22Rv1 (cell line): ENCODE measurements at regions not wholly inside any gene's neighbourhood (a gene's known extent, or its start where the extent isn't known, plus 50 kb on each side); places are given as distances from the start of the nearest gene placed in this dataset.

Experiments
- ZFX ChIP-seq: fragments of 450-650 bp; IDR thresholded peaks from 2 replicates; pipeline ENCODE4 v1.6.1; 2017; ENCODE audit warnings: antibody characterized with exemption, borderline replicate concordance
- TF ChIP-seq, protein P1 (sequence below): fragments of 450-650 bp; IDR thresholded peaks from 2 replicates; pipeline ENCODE4 v1.5.1; 2017; ENCODE audit warnings: mild to moderate bottlenecking

GRCh38 chr17:79434215-79434614 lies 176.6 kb downstream of the RBFOX3 start:
- no peak for TF ChIP-seq ZFX
- TF ChIP-seq, protein P1, sequence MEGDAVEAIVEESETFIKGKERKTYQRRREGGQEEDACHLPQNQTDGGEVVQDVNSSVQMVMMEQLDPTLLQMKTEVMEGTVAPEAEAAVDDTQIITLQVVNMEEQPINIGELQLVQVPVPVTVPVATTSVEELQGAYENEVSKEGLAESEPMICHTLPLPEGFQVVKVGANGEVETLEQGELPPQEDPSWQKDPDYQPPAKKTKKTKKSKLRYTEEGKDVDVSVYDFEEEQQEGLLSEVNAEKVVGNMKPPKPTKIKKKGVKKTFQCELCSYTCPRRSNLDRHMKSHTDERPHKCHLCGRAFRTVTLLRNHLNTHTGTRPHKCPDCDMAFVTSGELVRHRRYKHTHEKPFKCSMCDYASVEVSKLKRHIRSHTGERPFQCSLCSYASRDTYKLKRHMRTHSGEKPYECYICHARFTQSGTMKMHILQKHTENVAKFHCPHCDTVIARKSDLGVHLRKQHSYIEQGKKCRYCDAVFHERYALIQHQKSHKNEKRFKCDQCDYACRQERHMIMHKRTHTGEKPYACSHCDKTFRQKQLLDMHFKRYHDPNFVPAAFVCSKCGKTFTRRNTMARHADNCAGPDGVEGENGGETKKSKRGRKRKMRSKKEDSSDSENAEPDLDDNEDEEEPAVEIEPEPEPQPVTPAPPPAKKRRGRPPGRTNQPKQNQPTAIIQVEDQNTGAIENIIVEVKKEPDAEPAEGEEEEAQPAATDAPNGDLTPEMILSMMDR: no peak
